HG03025 (cell line): ENCODE measurements at regions not wholly inside any gene's neighbourhood (a gene's known extent, or its start where the extent isn't known, plus 50 kb on each side); places are given as distances from the start of the nearest gene placed in this dataset.

Experiments used
- ATAC-seq: cut with Tn5 transposase; IDR thresholded peaks from one replicate; pipeline ENCODE4 v1.9.1; 2021; ENCODE audit warnings: mild to moderate bottlenecking, moderate library complexity; ENCODE audit not compliant: unreplicated experiment, low FRiP score

DNA sequence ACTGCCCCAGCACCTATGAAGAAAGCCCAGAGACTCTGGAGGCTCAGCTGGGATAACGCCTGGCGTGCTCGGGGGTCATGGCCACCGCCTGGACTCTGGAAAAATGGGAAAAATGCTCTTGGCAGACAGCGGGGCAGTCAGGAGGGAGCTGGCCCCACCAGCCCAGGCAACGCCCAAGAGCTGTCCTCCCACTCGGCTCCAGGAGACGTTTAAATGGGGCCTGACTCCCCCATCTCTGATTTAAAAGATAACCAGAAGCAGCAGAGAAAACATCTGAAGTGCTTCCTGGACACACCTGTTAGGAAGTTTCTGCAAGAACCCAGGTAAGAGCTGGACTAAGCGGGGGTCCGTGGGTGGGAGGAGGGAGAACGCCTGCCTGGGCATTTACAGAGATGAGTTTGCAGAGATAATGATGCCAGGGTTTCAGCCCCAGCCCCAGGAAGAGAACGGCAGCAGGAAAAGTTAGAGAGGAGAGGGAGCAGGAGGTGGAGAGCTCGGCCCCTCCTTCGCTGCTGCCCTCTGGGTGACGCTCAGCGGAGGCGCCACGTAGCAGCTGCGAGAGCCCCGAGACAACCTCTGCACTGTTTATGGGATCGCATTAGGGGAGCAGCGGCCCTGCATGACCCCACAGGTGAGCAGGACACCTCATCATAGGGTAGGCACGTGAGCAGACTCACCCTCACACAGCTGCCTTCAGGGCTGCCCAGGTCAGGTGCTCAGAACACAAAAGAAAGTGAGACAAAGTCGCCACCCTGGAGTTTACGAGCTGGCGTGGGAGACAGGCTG is 83.5 kb upstream of the INSIG1 start:
- ATAC-seq: no peak

DNA sequence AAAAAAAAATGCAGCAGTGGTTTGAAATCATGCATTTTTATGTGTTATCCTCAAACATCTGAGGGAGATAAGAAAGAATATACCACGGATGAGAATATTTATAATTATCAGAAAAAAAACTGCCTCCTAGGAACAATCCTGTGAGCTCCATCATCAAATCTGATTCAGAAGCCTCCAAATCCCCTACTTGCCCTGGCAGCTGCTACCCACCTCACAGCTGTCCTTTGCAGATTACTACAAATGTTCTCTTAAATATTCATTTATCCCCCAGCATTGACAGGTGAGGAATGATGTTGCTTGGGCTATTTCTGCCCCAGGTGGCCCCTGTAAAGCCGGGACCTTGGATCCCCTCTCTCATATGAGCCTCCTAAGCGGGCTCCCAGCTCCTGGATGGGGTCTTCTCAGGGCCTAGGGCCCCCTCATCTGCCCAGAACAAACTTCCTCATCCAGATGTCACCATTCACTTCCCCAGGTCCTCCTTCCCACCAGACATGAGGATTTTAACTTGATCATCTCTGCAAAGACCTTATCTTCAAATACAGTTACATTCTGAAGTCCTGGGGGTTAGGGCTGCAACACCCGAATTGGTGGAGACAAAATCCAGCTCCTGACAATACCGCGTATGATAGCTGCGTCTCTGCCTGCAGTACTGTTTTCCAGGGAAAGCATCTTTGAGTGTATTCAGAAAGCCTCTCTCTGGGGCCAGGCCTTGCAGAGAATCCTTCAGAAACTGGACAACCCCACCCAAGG is 81.9 kb upstream of the INSIG1 start:
- ATAC-seq: no peak

DNA sequence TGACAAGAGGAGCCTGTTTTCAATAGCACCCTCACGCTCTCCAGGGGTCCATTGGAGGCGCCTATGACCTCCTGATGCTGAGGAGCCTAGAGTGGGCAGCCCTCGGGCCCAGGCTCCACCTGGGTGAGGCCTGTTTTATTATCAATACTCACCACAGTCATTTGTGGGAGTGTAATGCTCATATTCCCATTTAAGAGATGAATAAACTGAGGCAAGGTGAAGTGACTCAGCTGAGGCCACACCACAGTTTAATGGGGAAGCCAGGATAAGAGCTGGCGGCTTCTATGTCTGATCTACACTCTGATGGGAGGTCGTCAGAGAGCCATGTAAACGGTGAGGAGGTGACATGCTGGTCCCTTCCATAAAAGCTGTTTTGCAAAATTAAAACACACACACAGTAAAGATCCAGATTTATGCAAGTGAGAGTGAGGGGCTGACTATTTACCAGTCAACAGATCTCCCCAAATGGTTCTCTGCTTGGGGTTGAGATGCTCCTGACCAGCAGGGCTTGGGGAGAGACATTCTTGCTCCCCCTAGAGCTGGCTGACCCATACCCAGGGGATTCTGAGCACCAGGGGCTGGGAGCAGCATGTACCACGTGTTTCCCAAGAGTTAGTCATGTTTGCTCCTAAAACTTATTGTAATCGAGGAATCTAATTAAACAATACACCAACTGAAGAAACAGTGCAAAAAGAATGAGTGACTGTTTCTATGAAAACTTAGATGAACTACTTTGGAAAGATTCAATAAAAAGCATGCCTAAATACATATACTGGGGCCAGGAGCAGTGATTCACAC is 81.0 kb upstream of the INSIG1 start:
- no peak for ATAC-seq

DNA sequence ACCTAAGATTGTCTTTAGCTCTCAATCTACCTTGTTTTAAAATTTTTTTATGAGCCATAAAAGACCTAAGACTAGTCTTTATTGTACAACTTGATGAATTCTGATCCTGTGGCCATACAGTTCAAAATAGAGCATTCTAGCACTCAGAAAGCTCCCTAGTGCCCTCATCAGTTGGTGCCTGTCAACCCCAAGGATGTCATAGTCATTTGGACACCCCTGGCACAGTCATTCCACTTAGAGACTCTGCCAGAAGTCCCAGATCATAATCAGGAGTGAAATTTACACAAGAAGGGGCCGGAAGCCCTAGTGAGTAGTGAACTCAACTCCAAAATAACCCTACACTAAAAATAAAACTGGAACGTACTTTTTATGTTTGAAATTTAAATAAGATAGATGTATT is 80.0 kb upstream of the INSIG1 start:
- no peak for ATAC-seq

DNA sequence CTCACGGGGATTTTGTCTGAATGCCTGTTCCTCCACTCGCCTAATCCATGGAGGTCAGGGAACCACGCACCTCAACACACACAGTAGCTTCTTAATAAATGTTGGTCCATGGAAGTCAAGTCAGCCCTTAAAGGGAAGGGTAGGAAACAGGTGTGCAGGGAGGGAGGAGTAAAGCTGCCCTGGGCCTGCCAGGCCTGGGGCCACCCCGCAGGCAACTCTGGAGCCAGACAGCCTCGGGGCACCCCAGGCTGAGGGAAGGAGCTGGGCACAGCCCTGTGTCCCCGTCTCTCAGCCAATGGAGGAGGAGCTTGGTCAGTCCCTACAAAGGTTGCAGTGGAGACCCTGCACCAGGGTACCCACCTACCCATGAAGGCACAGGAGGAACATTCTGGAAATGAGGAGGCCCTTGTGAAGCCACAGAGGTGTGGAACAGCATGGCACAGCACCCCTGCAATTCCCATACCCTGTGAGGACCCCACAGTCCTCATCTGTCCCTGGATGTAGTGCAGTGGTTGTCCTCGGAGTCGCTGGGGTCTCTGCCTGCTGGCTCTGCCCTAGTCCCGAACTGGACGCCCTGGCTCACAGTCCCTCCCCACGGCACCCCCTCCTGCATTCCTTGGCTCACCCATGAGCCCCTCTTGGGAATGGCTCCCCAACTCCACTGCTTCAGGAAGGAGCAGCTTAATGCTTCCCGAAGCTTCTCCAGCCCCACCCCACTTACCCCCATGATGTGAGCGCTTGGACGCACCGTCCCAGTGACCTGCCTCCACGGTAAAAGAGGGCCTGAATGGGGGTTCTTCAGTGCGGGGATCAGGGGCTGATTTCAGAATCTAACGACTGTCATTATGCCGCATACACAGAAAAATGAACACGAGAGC is 79.2 kb upstream of the INSIG1 start:
- ATAC-seq: no peak

DNA sequence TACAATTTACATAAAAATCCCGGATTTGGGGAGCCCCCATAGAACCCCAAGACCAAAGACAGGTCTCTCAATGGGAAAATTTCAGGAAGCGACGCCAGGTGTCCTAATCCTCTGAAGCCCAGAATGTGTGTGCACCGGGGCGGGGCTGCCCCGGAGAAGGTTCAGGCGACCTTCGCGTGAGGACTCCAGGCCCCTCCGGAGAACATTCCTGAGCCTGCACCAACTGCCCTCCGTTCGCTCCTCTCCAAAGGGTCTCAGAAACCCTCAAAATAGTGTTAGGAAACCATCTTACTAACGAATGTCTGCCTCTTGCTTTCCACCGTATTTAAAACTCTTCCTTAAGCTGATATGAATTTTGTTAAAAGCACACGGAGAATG is 78.5 kb upstream of the INSIG1 start:
- ATAC-seq: no peak

DNA sequence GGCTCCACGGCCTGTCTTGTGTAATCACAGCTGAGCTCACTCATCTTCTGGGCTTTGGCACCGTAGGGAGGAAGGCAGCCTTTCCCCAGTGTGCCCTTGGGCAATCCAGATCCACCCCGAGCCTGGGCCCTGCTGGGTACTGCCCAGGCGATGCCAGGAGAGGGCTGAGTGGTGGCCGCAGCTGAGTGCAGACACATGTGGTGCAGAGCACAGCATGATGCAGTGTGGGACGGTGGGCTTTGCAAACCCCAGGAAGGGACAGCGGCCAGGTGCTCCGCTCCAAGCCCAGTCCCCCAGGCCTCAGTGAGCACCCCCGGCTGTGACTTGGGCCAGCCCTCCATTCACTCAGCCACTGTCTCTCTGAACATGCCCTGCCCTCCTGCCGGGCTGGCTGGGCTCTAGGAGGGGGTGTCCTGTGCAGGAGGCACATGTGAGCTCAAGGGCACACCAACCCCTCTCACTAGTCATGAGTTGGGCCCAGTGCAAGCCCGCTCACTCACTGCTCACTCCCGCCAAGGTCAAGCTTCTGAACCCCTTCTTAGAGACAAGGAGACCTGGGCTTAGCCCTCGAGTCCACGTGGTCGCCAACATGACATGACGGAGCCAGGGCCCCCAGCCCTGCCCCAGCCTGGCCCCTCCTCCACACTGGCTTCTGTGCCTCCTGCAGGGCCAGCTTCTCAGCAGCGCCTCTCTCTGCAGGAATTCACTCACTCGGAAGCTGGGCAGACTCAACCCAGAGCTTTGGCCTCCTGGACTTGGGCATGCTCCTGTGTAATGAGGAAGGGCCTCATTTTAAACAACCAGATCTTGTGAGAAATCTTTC is 77.5 kb upstream of the INSIG1 start:
- ATAC-seq: no peak

DNA sequence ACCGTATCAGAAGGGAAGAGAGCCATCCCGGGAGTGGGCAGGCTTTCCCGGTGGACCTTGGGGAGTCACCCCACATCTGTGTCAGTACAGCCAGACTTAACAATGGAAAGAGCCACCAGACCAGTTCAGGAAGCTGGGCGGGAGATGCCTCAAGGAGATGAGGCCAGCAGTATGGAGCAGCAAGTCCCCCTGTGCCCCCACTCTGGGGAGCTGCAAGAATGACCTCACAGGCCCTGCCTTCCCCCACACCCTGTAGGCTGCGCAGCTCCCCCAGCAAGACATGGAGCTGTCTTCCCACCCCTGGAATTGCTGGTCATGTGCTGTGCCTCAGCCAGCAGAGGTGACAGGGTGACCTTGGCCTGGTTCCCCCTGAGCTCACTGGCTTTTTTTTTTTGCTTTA is 76.8 kb upstream of the INSIG1 start:
- no peak for ATAC-seq

DNA sequence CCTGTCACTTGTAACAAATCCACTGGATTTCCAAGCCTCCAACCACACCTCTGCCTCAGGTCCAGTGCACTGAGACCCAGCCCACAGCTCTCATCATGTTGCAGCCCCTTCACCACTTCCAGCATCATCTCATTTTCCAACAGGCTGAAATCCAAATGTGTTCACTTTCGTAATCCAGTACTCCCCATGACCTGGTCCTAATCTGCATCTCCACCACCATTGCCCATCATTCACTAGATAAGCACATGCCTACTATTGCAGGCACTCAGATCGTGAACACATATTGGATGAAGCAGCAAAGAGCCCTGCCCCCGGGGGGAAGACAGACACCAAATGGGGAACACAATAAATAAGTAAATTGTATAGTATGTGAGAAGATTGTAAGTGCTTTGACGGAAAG is 76.1 kb upstream of the INSIG1 start:
- no peak for ATAC-seq

DNA sequence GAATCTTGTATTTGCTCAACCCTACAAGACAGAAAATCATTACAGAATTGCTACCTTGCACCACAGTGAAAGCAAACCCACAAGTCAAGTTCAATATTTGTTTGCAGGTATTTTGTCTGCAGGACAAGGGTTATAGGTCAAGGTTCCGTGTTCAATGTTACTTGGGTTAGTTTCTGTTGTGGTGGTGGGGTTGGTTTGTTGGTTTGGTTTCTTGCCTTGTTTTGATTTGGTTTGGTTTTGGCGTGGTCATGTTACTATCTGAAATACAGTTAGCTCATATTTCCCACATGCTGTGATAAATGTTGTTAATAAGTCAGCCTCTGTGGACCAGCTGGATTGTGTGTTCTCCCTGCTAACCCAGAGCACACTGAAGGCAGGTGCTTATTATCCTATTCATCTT is 75.6 kb upstream of the INSIG1 start:
- ATAC-seq: no peak

DNA sequence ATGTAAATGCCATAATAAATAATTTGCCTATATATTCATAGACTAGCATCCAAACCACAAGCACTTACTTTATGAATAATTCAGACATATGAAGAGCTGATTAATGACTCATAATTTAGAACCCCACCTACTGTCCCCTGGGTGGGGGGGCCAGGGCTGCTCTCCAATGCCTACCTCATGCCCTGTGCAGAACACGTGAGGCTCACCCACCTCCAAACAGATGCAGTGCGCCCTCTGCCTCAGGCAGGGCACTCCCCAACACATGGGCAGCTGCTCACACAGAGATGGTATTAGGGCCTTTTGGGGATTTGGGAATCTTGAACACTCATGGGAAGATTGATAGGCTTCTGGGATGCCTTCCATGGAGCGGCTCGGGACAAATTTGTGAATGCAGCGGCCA is 75.1 kb upstream of the INSIG1 start:
- ATAC-seq: no peak

DNA sequence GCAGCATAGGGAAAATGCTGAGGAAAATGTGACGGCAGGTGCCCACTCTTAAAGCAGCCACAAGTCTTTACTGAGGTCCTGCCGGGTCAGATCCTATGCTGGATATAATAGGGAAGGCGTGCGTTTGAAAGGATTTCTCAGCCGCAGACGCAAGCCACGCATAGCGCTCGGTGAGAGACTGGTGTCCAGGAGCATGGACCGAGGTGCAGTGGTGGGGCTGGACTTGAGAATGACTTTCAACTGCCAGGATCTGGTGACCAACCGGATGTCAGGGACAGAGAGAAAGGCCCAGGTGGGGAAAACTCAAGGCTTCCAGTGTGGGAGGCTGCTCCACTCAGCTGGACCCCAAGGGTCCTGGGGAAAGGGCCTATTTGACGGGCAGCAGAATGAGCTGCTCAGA is 74.7 kb upstream of the INSIG1 start:
- ATAC-seq: no peak

DNA sequence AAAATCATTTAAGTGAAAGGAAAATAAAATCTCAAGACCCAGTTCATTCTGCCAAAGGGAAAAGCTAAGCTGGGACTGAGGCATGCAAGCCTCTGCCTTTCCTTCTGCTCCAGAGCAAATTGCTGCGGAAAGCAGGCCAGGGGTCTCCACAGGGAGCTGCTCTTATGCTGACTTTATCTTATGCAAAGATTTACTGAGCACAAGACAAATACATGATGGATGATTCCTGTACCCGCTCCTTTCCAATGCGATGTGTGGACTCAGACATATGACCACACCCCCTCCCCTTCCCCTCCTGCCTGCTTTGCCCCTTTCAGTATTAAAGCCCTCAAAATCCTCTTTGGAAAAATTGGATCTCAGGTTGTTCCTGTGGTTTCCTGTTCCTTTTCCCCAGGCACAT is 74.2 kb upstream of the INSIG1 start:
- no peak for ATAC-seq

DNA sequence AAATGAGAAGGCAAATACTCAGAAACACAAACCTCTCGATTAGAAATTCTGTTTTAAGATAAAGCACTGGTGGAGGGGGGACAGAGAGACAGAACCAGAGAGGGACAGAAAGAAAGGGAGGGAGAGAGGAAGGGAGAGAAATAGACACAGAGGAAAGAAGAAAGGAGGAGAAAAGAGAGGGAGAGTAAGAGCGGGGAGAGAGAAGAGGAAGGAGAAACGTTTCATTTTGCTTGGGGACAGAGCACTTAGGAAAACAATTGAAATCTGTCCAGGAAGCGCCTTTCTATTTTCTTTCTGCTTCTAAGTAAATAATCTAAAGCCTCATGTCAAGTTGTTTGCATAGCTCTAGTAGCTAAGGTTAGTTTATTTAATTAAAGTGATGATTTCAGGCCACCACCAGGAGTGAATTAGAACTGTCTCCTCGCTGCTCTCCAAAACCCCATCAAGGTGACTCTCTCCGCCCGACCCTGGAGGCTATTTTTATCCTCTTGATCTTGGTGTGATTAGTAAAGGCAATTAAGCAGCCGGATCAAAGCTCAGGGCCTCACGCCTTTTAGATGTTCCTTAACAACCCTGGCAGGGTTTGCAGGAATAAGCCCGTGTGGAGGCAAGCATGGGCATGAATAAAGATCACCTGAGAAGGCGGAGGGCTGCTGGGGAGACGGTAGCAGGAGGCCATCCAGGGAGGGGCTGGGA is 73.4 kb upstream of the INSIG1 start:
- ATAC-seq: no peak

DNA sequence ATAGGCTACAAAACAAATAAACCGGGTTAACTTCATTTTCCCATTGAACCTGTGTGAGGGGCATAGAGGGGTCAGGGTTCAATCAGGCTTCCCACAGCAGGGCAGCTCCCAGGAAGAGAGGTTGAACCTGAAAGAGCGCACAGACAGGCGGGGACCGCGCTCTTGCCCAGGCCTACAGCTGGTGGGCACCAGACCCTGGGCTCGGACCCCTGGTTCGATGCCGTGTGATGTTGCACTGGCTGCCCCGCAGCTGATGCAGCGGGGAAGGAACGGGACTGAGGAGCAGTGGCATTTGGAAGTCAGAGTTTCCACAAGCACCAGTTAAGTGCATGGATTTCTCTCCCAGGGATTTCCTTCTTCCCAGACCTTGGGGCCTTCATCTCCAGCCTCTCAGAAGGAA is 72.6 kb upstream of the INSIG1 start:
- ATAC-seq: no peak

DNA sequence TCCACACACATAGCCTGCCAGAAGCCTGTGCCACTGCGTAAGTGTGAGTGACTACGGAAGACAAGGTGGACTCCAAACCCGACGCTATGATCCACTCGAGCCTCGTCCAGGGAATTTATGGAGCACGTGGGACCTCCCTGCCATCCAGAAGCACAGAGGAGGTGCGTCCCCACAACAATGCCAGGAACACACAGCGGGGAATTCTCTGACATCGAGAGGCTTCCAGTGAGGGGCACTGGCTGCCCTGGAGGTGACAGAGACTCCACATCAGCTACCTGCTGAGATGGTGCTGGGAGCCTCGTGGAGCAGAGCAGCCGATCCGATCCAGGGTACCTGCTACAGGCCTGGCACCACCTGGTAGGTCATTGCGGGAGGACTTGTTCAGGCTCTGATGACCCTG is 72.2 kb upstream of the INSIG1 start:
- ATAC-seq: no peak

DNA sequence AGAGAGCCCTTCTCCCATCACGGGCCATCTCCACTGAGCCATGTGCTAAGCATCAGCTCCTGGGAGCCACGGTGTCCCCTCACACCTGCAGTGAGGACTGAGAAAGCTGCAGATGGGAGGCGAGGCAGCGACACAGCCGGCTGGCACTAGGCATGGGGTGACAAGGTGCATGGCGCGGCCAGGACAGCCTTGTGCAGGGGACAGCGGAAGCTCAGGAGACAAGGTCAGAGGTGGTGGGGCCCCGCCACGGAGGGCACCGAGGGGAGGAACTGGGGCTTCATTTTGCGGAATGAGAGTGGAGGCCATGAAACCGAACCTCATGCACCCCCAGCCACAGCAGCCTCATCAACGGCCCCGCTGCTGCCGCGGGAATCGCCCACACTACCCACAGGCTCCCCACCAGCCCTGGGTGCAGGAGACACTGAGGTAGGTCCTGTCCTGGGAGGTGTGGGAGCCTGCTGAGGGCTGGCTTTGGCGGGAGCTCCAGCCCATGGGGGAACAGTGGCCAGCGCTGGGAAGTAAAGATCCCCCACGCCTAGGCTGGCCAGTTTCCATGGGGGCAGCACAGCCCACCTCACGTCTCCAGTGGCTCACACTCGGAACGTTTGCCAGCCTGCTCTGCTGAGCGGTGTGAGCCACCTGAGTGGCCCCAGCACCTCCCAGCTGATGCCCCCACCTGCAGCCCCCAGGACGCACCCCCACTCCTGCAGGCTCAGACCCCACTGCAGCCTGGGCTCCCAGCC is 71.2 kb upstream of the INSIG1 start:
- ATAC-seq: no peak

DNA sequence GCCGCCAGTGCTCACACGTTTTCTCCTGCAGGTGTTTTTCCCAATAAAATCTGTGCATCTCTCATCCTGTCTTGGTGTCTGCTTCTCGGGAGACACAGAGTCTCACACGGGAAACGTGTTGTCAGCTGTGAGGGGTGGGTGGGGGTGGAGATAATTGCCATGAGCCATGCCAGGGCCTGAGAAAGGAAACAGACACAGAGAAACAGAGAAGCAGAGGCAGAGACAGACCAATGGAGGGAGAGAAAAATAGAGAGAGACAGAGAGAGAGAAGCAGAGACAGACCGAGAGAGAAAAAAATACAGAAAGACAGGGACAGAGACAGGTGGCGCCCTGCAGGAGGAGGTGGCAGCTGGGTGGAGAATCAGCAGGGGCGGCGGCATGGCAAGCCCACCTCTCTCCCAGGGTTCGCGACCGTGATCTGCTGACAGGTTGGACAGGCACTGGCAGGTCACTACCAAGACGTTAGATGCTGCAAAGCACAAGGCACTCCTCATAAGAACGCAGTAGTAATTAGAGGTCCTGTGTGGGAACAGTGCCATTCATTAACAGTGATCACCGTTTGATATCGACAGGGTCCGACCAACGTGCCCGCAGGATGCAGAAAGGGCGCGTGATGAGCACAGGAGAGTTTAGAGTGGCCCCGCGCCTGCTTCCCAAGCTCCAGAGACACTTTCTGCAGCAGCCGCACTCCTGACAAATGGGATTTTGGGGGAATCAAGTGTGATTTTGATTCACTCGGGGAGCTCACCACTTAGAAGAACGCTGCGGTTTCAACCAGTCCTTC is 70.5 kb upstream of the INSIG1 start:
- ATAC-seq: no peak
